ENCODE measurements at regions not wholly inside any gene's neighbourhood (a gene's known extent, or its start where the extent isn't known, plus 50 kb on each side); places are given as distances from the start of the nearest gene placed in this dataset.

- no peak for ATAC-seq
- TF ChIP-seq PATZ1 (CRISPR knock-in tag; IDR thresholded peaks at IDR 0.05; ENCODE audit: borderline replicate concordance): no peak
- TF ChIP-seq ZNF8 (CRISPR knock-in tag; IDR thresholded peaks at IDR 0.05): no peak
- TF ChIP-seq ZNF565 (CRISPR knock-in tag; conservative IDR thresholded peaks at IDR 0.05; ENCODE audit: low read depth): no peak
- no peak for TF ChIP-seq TOX (CRISPR knock-in tag; IDR thresholded peaks at IDR 0.05; ENCODE audit: borderline replicate concordance)
- no peak for TF ChIP-seq ISL1 (CRISPR knock-in tag; IDR thresholded peaks at IDR 0.05)
Measured at GRCh38 chr2:172372436-172372835, 55.0 kb upstream of the ITGA6 start.

- no peak for TF ChIP-seq ARNTL (CRISPR knock-in tag; IDR thresholded peaks at IDR 0.05; ENCODE audit: borderline replicate concordance, low read depth)
- TF ChIP-seq BACH2 (CRISPR knock-in tag; IDR thresholded peaks at IDR 0.05; ENCODE audit: borderline replicate concordance): no peak
- TF ChIP-seq CSRNP3 (CRISPR knock-in tag; IDR thresholded peaks at IDR 0.05): no peak
- no peak for TF ChIP-seq PPARA (CRISPR knock-in tag; IDR thresholded peaks at IDR 0.05; ENCODE audit: borderline replicate concordance)
- TF ChIP-seq ZNF8 (CRISPR knock-in tag; IDR thresholded peaks at IDR 0.05): no peak
- TF ChIP-seq ZFP3 (CRISPR knock-in tag; IDR thresholded peaks at IDR 0.05): no peak
- no peak for TF ChIP-seq TSHZ2 (CRISPR knock-in tag; IDR thresholded peaks at IDR 0.05)
- TF ChIP-seq CSDC2 (CRISPR knock-in tag; IDR thresholded peaks at IDR 0.05): no peak
- TF ChIP-seq ZFP30 (CRISPR knock-in tag; IDR thresholded peaks at IDR 0.05): no peak
- TF ChIP-seq ISL1 (CRISPR knock-in tag; IDR thresholded peaks at IDR 0.05): no peak
- no peak for ATAC-seq
Measured at GRCh38 chr2:172373076-172373475, 54.3 kb upstream of the ITGA6 start.

- TF ChIP-seq TCF4 (CRISPR knock-in tag; IDR thresholded peaks at IDR 0.05; ENCODE audit: borderline replicate concordance) (no peak), POU6F1 (CRISPR knock-in tag; IDR thresholded peaks at IDR 0.05; ENCODE audit: borderline replicate concordance, low read depth) (no peak), CSDC2 (CRISPR knock-in tag; IDR thresholded peaks at IDR 0.05) (no peak), ESRRG (CRISPR knock-in tag; IDR thresholded peaks at IDR 0.05) (no peak), ZFP30 (CRISPR knock-in tag; IDR thresholded peaks at IDR 0.05) (no peak), ZNF8 (CRISPR knock-in tag; IDR thresholded peaks at IDR 0.05) (no peak), RARB (CRISPR knock-in tag; IDR thresholded peaks at IDR 0.05) (no peak), CREB5 (CRISPR knock-in tag; IDR thresholded peaks at IDR 0.05; ENCODE audit: low read depth) (no peak), CSRNP3 (CRISPR knock-in tag; IDR thresholded peaks at IDR 0.05) (no peak), GLIS3 (CRISPR knock-in tag; IDR thresholded peaks at IDR 0.05) (no peak), ARNTL (CRISPR knock-in tag; IDR thresholded peaks at IDR 0.05; ENCODE audit: borderline replicate concordance, low read depth) (no peak), BACH2 (CRISPR knock-in tag; IDR thresholded peaks at IDR 0.05; ENCODE audit: borderline replicate concordance) (no peak), ISL1 (CRISPR knock-in tag; IDR thresholded peaks at IDR 0.05) (no peak), ZC3H10 (CRISPR knock-in tag; IDR thresholded peaks at IDR 0.05) (no peak), ZNF565 (CRISPR knock-in tag; conservative IDR thresholded peaks at IDR 0.05; ENCODE audit: low read depth) (no peak), ZNF70 (CRISPR knock-in tag; IDR thresholded peaks at IDR 0.05) (no peak), ZFP3 (CRISPR knock-in tag; IDR thresholded peaks at IDR 0.05) (no peak), TSHZ2 (CRISPR knock-in tag; IDR thresholded peaks at IDR 0.05) (no peak), PATZ1 (CRISPR knock-in tag; IDR thresholded peaks at IDR 0.05; ENCODE audit: borderline replicate concordance) (no peak), TOX (CRISPR knock-in tag; IDR thresholded peaks at IDR 0.05; ENCODE audit: borderline replicate concordance) (no peak)
- ATAC-seq: no peak
Measured at GRCh38 chr2:172373766-172374165, 53.6 kb upstream of the ITGA6 start.

All from SK-N-SH treated with all-trans-retinoic acid at 6 μM for 48 hours (cell line).